Liver (tissue), 3 donors: ENCODE measurements at regions not wholly inside any gene's neighbourhood (a gene's known extent, or its start where the extent isn't known, plus 50 kb on each side); places are given as distances from the start of the nearest gene placed in this dataset.

Experiments used
- CTCF ChIP-seq: fragments of 150-350 bp; IDR thresholded peaks from 2 replicates; pipeline ENCODE4 v1.5.1; 2017; ENCODE audit warnings: improper control_type of control experiment, low read depth, low read length; ENCODE audit not compliant: missing input control
- EGR1 ChIP-seq, 2 donors: IDR thresholded peaks; 2 replicates each; pipeline ENCODE4 v1.6.1; 2016 to 2018; ENCODE audit warnings: antibody characterized with exemption in 2 of 2, low read depth in 2 of 2
- donor health status: healthy.
- donor health status: healthy.

- TF ChIP-seq CTCF: no peak
- no peak for TF ChIP-seq EGR1 (IDR thresholded peaks at IDR 0.05; ENCODE audit: low read depth in 2 of 2)
Observed at GRCh38 chr2:38159191-38159590, 83.2 kb upstream of the CYP1B1 start.
